Uterus (tissue), 2 donors: ENCODE measurements at regions not wholly inside any gene's neighbourhood (a gene's known extent, or its start where the extent isn't known, plus 50 kb on each side); places are given as distances from the start of the nearest gene placed in this dataset.
"Not testable (repeated sequence)": the region's sequence is repeated elsewhere in the genome, so short reads cannot be mapped to it uniquely, and the experiment has no call there.

Experiments
- POLR2A ChIP-seq, 2 donors: fragments of 450-650 bp; IDR thresholded peaks; one replicate each; pipeline ENCODE4 v1.6.1; 2016; ENCODE audit warnings: antibody characterized with exemption in 2 of 2, mild to moderate bottlenecking in 1 of 2, moderate library complexity in 1 of 2
- TF ChIP-seq, protein P1 (sequence below), 4 experiments: fragments of 200-600 bp in 2 of 4; fragments of 450-650 bp in 2 of 4; sonication (generic) in 2 of 4; IDR thresholded peaks; one replicate each; pipeline ENCODE4 v1.5.1; 2016 to 2019; ENCODE audit warnings: antibody characterized with exemption in 4 of 4, mild to moderate bottlenecking in 2 of 4, moderate library complexity in 1 of 4

DNA sequence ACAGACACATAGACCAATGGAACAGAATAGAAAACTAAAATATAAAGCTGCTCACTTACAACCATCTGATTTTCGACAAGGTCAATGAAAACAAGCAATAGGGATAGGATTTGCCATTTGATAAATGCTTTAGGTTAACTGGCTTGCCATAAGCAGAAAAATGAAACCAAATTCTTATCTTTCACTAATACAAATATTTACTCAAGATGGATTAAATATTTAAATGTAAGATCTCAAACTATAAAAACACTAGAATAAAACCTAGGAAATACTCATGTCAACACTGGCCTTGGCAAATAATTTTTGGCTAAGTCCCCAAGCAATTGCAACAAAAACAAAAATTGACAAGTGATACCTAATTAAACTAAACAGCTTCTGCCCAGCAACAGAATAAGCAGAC, 665.2 kb downstream of the TRIB2 start:
- TF ChIP-seq, protein P1, sequence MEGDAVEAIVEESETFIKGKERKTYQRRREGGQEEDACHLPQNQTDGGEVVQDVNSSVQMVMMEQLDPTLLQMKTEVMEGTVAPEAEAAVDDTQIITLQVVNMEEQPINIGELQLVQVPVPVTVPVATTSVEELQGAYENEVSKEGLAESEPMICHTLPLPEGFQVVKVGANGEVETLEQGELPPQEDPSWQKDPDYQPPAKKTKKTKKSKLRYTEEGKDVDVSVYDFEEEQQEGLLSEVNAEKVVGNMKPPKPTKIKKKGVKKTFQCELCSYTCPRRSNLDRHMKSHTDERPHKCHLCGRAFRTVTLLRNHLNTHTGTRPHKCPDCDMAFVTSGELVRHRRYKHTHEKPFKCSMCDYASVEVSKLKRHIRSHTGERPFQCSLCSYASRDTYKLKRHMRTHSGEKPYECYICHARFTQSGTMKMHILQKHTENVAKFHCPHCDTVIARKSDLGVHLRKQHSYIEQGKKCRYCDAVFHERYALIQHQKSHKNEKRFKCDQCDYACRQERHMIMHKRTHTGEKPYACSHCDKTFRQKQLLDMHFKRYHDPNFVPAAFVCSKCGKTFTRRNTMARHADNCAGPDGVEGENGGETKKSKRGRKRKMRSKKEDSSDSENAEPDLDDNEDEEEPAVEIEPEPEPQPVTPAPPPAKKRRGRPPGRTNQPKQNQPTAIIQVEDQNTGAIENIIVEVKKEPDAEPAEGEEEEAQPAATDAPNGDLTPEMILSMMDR (IDR thresholded peaks at IDR 0.05): not testable (repeated sequence)
- TF ChIP-seq POLR2A (IDR thresholded peaks at IDR 0.05): not testable (repeated sequence)
